GM12892 (cell line): ENCODE measurements at regions not wholly inside any gene's neighbourhood (a gene's known extent, or its start where the extent isn't known, plus 50 kb on each side); places are given as distances from the start of the nearest gene placed in this dataset.
"Not testable (repeated sequence)": the region's sequence is repeated elsewhere in the genome, so short reads cannot be mapped to it uniquely, and the experiment has no call there.

Experiments
- DNase-seq: peaks from one replicate; pipeline ENCODE4 v3.0.0; 2011; ENCODE audit not compliant: insufficient read length
- FAIRE-seq: peaks from 2 replicates; lab custom pipeline; 2011; peaks lifted over from hg19 to GRCh38; lab: Jason Lieb, UNC
- POLR2A ChIP-seq: IDR thresholded peaks from 2 replicates; pipeline ENCODE4 v1.6.1; 2011; ENCODE audit warnings: low read depth, low read length, control low read depth
- POLR2AphosphoS5 ChIP-seq: IDR thresholded peaks from 2 replicates; pipeline ENCODE4 v1.6.1; 2011; ENCODE audit warnings: low read depth, low read length, control low read depth
- TAF1 ChIP-seq: IDR thresholded peaks from 2 replicates; pipeline ENCODE4 v1.6.1; 2011; ENCODE audit warnings: low read depth, mild to moderate bottlenecking, control low read depth, low read length, borderline replicate concordance

DNA sequence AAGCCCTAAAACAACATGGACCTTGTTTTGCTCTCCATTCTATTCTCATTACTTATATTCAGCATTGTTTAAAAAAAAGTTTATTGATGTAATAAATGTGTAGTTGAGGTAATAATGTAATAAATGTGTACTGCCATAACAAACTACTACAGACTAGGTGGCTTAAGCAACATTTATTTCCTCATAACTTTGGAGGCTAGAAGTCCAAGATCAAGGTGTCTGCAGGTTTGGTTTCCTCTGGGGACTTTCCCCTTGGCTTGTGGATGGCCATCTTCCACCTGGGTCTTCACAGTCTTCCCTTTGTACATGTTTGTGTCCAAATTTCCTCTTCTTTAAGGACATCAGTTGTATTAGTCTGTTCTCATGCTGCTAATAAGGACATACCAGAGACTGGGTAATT is 93.1 kb downstream of the LMO4 start:
- TF ChIP-seq POLR2AphosphoS5, result no peak
- TF ChIP-seq POLR2A, result no peak
- TF ChIP-seq TAF1, result no peak

GRCh38 chr1:87424541-87424940 is 95.9 kb downstream of the LMO4 start:
- no peak for DNase-seq
- TF ChIP-seq POLR2A, result no peak
- TF ChIP-seq POLR2AphosphoS5, result no peak
- no peak for TF ChIP-seq TAF1
- no peak for FAIRE-seq

More for the DNA sequence above, 93.1 kb downstream of the LMO4 start:
- no peak for DNase-seq
- FAIRE-seq, result no peak

GRCh38 chr1:87426463-87427249 is 98.0 kb downstream of the LMO4 start:
- DNase-seq, result no peak
- FAIRE-seq, result no peak
- TF ChIP-seq POLR2AphosphoS5 (no peak), POLR2A (no peak), TAF1 (no peak)

- TF ChIP-seq POLR2AphosphoS5, result no peak
- TF ChIP-seq TAF1, result no peak
- no peak for TF ChIP-seq POLR2A
- no peak for FAIRE-seq
Observed at GRCh38 chr1:87428367-87428766, 99.7 kb downstream of the LMO4 start.

GRCh38 chr1:87428883-87429282 is 100.2 kb downstream of the LMO4 start:
- FAIRE-seq (no peak), DNase-seq (no peak)
- TF ChIP-seq POLR2AphosphoS5 (no peak), POLR2A (no peak), TAF1 (no peak)

More at GRCh38 chr1:87428367-87428766, 99.7 kb downstream of the LMO4 start:
- DNase-seq, result no peak

GRCh38 chr1:87432685-87433084 is 104.0 kb downstream of the LMO4 start:
- TF ChIP-seq POLR2AphosphoS5 (no peak), TAF1 (no peak), POLR2A (no peak)

DNA sequence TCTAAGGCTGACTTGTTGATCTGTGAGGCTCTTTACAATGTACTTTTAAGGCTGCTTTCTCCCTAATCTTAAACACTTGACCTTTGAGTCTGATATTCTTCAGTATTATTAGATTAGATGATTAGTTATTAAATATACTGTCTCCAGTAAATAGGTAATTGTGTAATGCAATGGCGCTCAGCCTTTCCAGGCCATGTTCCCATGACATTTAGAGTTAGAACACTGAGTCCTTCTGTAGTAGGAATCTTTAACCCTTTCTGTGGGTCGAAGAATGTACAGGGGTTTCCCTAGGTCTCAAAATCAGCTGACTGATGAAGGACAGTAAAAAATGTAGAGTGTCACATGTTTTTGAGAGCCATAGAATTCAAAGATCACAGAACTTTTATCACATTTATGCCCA is 104.4 kb downstream of the LMO4 start:
- not testable (repeated sequence) for FAIRE-seq, DNase-seq

More at GRCh38 chr1:87432685-87433084, 104.0 kb downstream of the LMO4 start:
- FAIRE-seq (no peak), DNase-seq (no peak)

DNA sequence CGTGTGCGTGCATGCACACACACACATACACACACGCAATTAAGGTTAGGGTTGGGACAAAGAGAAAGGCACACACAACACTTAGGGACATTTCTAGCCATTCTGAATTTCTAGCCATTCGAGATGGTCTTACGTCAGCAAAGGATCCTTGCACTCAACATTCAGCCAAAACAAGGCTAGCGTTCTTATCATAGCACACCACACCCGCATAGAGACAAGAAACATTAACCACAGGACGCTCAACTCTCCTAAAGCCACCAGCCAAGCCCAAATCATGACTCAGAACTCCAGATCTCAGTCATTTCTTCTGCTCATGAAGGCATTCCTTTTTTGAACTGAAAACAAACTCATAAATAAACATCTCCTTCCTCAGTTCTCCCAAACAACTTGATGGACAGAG is 106.8 kb downstream of the LMO4 start:
- TF ChIP-seq TAF1 (no peak), POLR2A (no peak)
- FAIRE-seq (no peak), DNase-seq (no peak)

- DNase-seq, FAIRE-seq: not testable (repeated sequence)
Observed at GRCh38 chr1:87436115-87436514, 107.4 kb downstream of the LMO4 start.

- DNase-seq (no peak), FAIRE-seq (no peak)
- no peak for TF ChIP-seq POLR2A
- no peak for TF ChIP-seq POLR2AphosphoS5
- no peak for TF ChIP-seq TAF1
Observed at GRCh38 chr1:87436534-87436933, 107.9 kb downstream of the LMO4 start.

GRCh38 chr1:87437663-87438295 is 109.1 kb downstream of the LMO4 start:
- peak; percentile 27 for FAIRE-seq
- no peak for DNase-seq
- TF ChIP-seq POLR2AphosphoS5, result no peak
- no peak for TF ChIP-seq POLR2A
- no peak for TF ChIP-seq TAF1

GRCh38 chr1:87439821-87440220 is 111.1 kb downstream of the LMO4 start:
- no peak for TF ChIP-seq TAF1
- no peak for TF ChIP-seq POLR2A
- no peak for TF ChIP-seq POLR2AphosphoS5
- no peak for FAIRE-seq
- no peak for DNase-seq
